ENCODE measurements at regions not wholly inside any gene's neighbourhood (a gene's known extent, or its start where the extent isn't known, plus 50 kb on each side); places are given as distances from the start of the nearest gene placed in this dataset.

DNA sequence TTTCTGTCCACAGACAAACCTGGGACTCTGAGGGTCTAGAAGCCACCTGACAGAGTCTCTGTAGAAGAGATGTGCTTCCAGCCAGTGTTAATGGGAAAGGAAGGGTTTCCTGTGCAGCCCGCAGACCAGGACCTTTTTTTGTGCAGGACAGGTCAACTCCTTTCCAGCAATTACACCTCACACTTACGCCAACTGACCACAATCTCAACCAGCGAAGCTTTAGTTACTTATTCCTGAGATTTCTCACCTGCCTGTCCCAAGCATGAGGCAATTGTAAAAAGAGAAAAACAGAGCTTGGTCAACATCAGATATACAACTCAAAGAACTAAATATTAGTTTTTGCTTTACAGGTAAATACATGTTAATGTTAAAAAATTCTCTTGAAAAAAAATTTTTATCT lies 393.8 kb upstream of the ID4 start:
- 66 to 70% methylated on average over 3 of the region's 3 CpGs for WGBS, 2 donors
- no peaks in the 10 kb centered on the region for H3K36me3 ChIP-seq (replicated peaks in 1 of 2; ENCODE audit: insufficient read depth in 1 of 2, low read depth in 2 of 2)
- DNase-seq (no peak), ATAC-seq (no peak)
- no peak overlapping the region for H3K27ac ChIP-seq
- H3K27me3 ChIP-seq: no peaks in the 10 kb centered on the region
- H3K4me1 ChIP-seq: no peaks in the 10 kb centered on the region
- TF ChIP-seq, protein P1, sequence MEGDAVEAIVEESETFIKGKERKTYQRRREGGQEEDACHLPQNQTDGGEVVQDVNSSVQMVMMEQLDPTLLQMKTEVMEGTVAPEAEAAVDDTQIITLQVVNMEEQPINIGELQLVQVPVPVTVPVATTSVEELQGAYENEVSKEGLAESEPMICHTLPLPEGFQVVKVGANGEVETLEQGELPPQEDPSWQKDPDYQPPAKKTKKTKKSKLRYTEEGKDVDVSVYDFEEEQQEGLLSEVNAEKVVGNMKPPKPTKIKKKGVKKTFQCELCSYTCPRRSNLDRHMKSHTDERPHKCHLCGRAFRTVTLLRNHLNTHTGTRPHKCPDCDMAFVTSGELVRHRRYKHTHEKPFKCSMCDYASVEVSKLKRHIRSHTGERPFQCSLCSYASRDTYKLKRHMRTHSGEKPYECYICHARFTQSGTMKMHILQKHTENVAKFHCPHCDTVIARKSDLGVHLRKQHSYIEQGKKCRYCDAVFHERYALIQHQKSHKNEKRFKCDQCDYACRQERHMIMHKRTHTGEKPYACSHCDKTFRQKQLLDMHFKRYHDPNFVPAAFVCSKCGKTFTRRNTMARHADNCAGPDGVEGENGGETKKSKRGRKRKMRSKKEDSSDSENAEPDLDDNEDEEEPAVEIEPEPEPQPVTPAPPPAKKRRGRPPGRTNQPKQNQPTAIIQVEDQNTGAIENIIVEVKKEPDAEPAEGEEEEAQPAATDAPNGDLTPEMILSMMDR (IDR thresholded peaks at IDR 0.05): no peak
- TF ChIP-seq POLR2A (IDR thresholded peaks at IDR 0.05): no peak
- intact Hi-C loops (cut with DNase I): no loop called here
- no peaks in the 10 kb centered on the region for H3K9me3 ChIP-seq
- H3K4me3 ChIP-seq: no peak overlapping the region

- 63 to 65% methylated on average over 4 of the region's 4 CpGs for WGBS, 2 donors
- no peaks in the 10 kb centered on the region for H3K4me1 ChIP-seq
- no peaks in the 10 kb centered on the region for H3K27me3 ChIP-seq
- H3K4me3 ChIP-seq: no peak overlapping the region
- intact Hi-C loops (cut with DNase I): no loop called here
- no peak for DNase-seq
- no peaks in the 10 kb centered on the region for H3K9me3 ChIP-seq
- H3K36me3 ChIP-seq (replicated peaks in 1 of 2; ENCODE audit: insufficient read depth in 1 of 2, low read depth in 2 of 2): no peaks in the 10 kb centered on the region
- no peak overlapping the region for H3K27ac ChIP-seq
- ATAC-seq: no peak
- TF ChIP-seq, protein P1 (IDR thresholded peaks at IDR 0.05): no peak
- TF ChIP-seq POLR2A (IDR thresholded peaks at IDR 0.05): no peak
Observed at GRCh38 chr6:19444041-19444440, 393.1 kb upstream of the ID4 start.

- DNase-seq (no peak), ATAC-seq (no peak)
- 66 to 70% methylated on average over 1 of the region's 1 CpG for WGBS, 2 donors
- Histone ChIP-seq H3K27ac (no peak overlapping the region), H3K4me3 (no peak overlapping the region), H3K36me3 (replicated peaks in 1 of 2; ENCODE audit: insufficient read depth in 1 of 2, low read depth in 2 of 2) (no peaks in the 10 kb centered on the region), H3K4me1 (no peaks in the 10 kb centered on the region), H3K27me3 (no peaks in the 10 kb centered on the region), H3K9me3 (no peaks in the 10 kb centered on the region)
- TF ChIP-seq POLR2A (IDR thresholded peaks at IDR 0.05): no peak
- TF ChIP-seq, protein P1 (IDR thresholded peaks at IDR 0.05): no peak
- intact Hi-C loops (cut with DNase I): no loop called here
Observed at GRCh38 chr6:19444481-19444880, 392.7 kb upstream of the ID4 start.

GRCh38 chr6:19446570-19446969 lies 390.6 kb upstream of the ID4 start:
- no peaks in the 10 kb centered on the region for H3K36me3 ChIP-seq (replicated peaks in 1 of 2; ENCODE audit: insufficient read depth in 1 of 2, low read depth in 2 of 2)
- no peak overlapping the region for H3K4me3 ChIP-seq
- H3K27ac ChIP-seq: no peak overlapping the region
- intact Hi-C loops (cut with DNase I): no loop called here
- H3K9me3 ChIP-seq: no peaks in the 10 kb centered on the region
- H3K27me3 ChIP-seq: no peaks in the 10 kb centered on the region
- TF ChIP-seq, protein P1 (IDR thresholded peaks at IDR 0.05): no peak
- TF ChIP-seq POLR2A (IDR thresholded peaks at IDR 0.05): no peak
- no peak for ATAC-seq
- H3K4me1 ChIP-seq: no peaks in the 10 kb centered on the region
- WGBS, 2 donors: 85 to 90% methylated on average over 3 of the region's 3 CpGs
- DNase-seq: no peak

DNA sequence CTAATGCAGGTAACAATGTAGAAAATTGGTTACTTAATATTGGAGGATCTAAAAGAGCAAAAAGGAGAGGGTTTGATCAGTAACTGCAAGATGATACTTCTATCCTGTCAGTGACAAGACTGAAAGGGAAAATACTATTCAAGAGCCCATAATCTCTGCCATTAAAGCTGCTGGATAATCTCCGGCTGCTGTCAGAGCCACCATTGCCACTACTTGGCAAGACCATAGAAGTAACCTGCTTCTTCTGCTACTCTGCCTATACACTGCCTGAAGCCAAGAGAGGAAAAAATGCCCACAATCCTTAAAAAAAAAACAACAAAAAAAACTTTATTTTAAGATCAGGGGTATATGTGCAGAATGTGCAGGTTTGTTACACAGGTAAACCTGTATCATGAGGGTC lies 386.5 kb upstream of the ID4 start:
- H3K9me3 ChIP-seq: no peaks in the 10 kb centered on the region
- no peak for DNase-seq
- no peak overlapping the region for H3K27ac ChIP-seq
- WGBS, 2 donors: 78 to 81% methylated on average over 1 of the region's 1 CpG
- no peak overlapping the region for H3K4me3 ChIP-seq
- ATAC-seq: no peak
- H3K27me3 ChIP-seq: no peaks in the 10 kb centered on the region
- no peaks in the 10 kb centered on the region for H3K4me1 ChIP-seq
- TF ChIP-seq, protein P1 (IDR thresholded peaks at IDR 0.05): no peak
- TF ChIP-seq POLR2A (IDR thresholded peaks at IDR 0.05): no peak
- intact Hi-C loops (cut with DNase I): no loop called here
- H3K36me3 ChIP-seq (replicated peaks in 1 of 2; ENCODE audit: insufficient read depth in 1 of 2, low read depth in 2 of 2): no peaks in the 10 kb centered on the region
